Trophoblast cell (in vitro differentiated cells and primary cell): ENCODE measurements at regions not wholly inside any gene's neighbourhood (a gene's known extent, or its start where the extent isn't known, plus 50 kb on each side); places are given as distances from the start of the nearest gene placed in this dataset.

Source experiments
- DNase-seq, 2 donors: peaks; one replicate each; pipeline ENCODE4 v3.0.0-alpha.2; 2016
- H2AFZ ChIP-seq: 2 replicates; pipeline ENCODE4 v1.6.1; 2013; ENCODE audit warnings: low read length, moderate library complexity, mild to moderate bottlenecking; ENCODE audit not compliant: insufficient read depth, poor library complexity
- H2AK5ac ChIP-seq: 2 replicates; pipeline ENCODE4 v1.6.1; 2013; ENCODE audit warnings: mild to moderate bottlenecking, low read length
- H2BK120ac ChIP-seq: 2 replicates; pipeline ENCODE4 v1.6.1; 2013; ENCODE audit warnings: low read length, mild to moderate bottlenecking, moderate library complexity; ENCODE audit not compliant: insufficient read depth, poor library complexity
- H2BK12ac ChIP-seq: 2 replicates; pipeline ENCODE4 v1.6.1; 2013; ENCODE audit warnings: mild to moderate bottlenecking, low read length, moderate library complexity
- H2BK5ac ChIP-seq: 2 replicates; pipeline ENCODE4 v1.6.1; 2013; ENCODE audit warnings: low read length, low read depth, moderate library complexity, mild to moderate bottlenecking; ENCODE audit not compliant: poor library complexity
- H3K14ac ChIP-seq: 2 replicates; pipeline ENCODE4 v1.6.1; 2013; ENCODE audit warnings: mild to moderate bottlenecking, low read length
- H3K18ac ChIP-seq: 2 replicates; pipeline ENCODE4 v1.6.1; 2013; ENCODE audit warnings: mild to moderate bottlenecking, low read length
- H3K23ac ChIP-seq: 2 replicates; pipeline ENCODE4 v1.6.1; 2013; ENCODE audit warnings: low read length
- H3K27ac ChIP-seq: 2 replicates; pipeline ENCODE4 v1.5.1; 2013; ENCODE audit warnings: low read depth, mild to moderate bottlenecking, inconsistent platforms, low read length, moderate library complexity
- H3K27me3 ChIP-seq: 2 replicates; pipeline ENCODE4 v1.6.1; 2013; ENCODE audit warnings: inconsistent platforms, mild to moderate bottlenecking, low read length, moderate library complexity; ENCODE audit not compliant: insufficient read depth
- H3K36me3 ChIP-seq, 2 experiments: 1 replicate in 1 of 2; 2 replicates in 1 of 2; pipeline ENCODE4 v1.6.1; 2013; ENCODE audit warnings: low read length in 2 of 2, mild to moderate bottlenecking in 2 of 2, moderate library complexity in 1 of 2; ENCODE audit not compliant: insufficient read depth in 2 of 2, control insufficient read depth in 1 of 2
- H3K4ac ChIP-seq: 2 replicates; pipeline ENCODE4 v1.6.1; 2013; ENCODE audit warnings: low read depth, mild to moderate bottlenecking, low read length, moderate library complexity
- H3K4me1 ChIP-seq, 2 experiments: 1 replicate in 1 of 2; 2 replicates in 1 of 2; pipeline ENCODE4 v1.6.1; 2013; ENCODE audit warnings: low read length in 2 of 2, mild to moderate bottlenecking in 2 of 2, moderate library complexity in 1 of 2; ENCODE audit not compliant: insufficient read depth in 2 of 2, control insufficient read depth in 1 of 2
- H3K4me2 ChIP-seq: 2 replicates; pipeline ENCODE4 v1.6.1; 2013; ENCODE audit warnings: inconsistent platforms, mild to moderate bottlenecking, low read length, moderate library complexity
- H3K4me3 ChIP-seq: 2 replicates; pipeline ENCODE4 v1.5.1; 2013; ENCODE audit warnings: mild to moderate bottlenecking, low read depth, low read length, inconsistent platforms
- H3K79me1 ChIP-seq: one replicate; pipeline ENCODE4 v1.6.1; 2013; ENCODE audit warnings: low read length
- H3K79me2 ChIP-seq: 2 replicates; pipeline ENCODE4 v1.6.1; 2013; ENCODE audit warnings: low read length, mild to moderate bottlenecking; ENCODE audit not compliant: control insufficient read depth, insufficient read depth, poor library complexity
- H3K9ac ChIP-seq: 2 replicates; pipeline ENCODE4 v1.6.1; 2013; ENCODE audit warnings: mild to moderate bottlenecking, low read length
- H3K9me3 ChIP-seq: 2 replicates; pipeline ENCODE4 v1.6.1; 2013; ENCODE audit warnings: low read depth, mild to moderate bottlenecking, control low read depth, inconsistent platforms, low read length; ENCODE audit not compliant: insufficient read depth
- H4K12ac ChIP-seq: 2 replicates; pipeline ENCODE4 v1.6.1; 2013; ENCODE audit warnings: low read depth, mild to moderate bottlenecking, low read length, moderate library complexity
- H4K8ac ChIP-seq: 2 replicates; pipeline ENCODE4 v1.6.1; 2013; ENCODE audit warnings: low read depth, mild to moderate bottlenecking, low read length, moderate library complexity
- H4K91ac ChIP-seq: one replicate; pipeline ENCODE4 v1.6.1; 2013; ENCODE audit warnings: low read depth, mild to moderate bottlenecking, low read length, moderate library complexity
- WGBS: extraction: QIAGEN DNeasy Blood & Tissue Kit; methylation state at CpG from one replicate; pipeline ENCODE4 v1.1.7; 2013; ENCODE audit warnings: missing lambda C conversion rate; ENCODE audit not compliant: insufficient read length, insufficient coverage; ENCODE audit errors: extremely low coverage; 5-methylcytosine and 5-hydroxymethylcytosine counted together

- Histone ChIP-seq H3K18ac (no peak overlapping the region), H3K9ac (no peak overlapping the region), H3K9me3 (no peaks in the 10 kb centered on the region), H2AFZ (no peak overlapping the region), H3K14ac (no peak overlapping the region), H3K79me1 (no peaks in the 10 kb centered on the region), H3K27ac (no peak overlapping the region), H3K23ac (no peak overlapping the region), H2BK12ac (no peak overlapping the region), H3K4ac (no peak overlapping the region), H3K4me3 (no peak overlapping the region), H2BK120ac (no peak overlapping the region), H3K4me1 (no peaks in the 10 kb centered on the region), H2BK5ac (no peak overlapping the region), H4K12ac (no peak overlapping the region), H3K4me2 (no peak overlapping the region), H3K27me3 (no peaks in the 10 kb centered on the region), H4K91ac (no peak overlapping the region), H3K79me2 (no peaks in the 10 kb centered on the region), H3K36me3 (no peaks in the 10 kb centered on the region), H2AK5ac (no peak overlapping the region), H4K8ac (no peak overlapping the region)
- no peak for DNase-seq
- no CpG with 5 or more reads among the region's 5 CpGs for WGBS
These were observed 63.9 kb downstream of the CRPPA start for GRCh38 chr7:16357474-16357873.

DNA sequence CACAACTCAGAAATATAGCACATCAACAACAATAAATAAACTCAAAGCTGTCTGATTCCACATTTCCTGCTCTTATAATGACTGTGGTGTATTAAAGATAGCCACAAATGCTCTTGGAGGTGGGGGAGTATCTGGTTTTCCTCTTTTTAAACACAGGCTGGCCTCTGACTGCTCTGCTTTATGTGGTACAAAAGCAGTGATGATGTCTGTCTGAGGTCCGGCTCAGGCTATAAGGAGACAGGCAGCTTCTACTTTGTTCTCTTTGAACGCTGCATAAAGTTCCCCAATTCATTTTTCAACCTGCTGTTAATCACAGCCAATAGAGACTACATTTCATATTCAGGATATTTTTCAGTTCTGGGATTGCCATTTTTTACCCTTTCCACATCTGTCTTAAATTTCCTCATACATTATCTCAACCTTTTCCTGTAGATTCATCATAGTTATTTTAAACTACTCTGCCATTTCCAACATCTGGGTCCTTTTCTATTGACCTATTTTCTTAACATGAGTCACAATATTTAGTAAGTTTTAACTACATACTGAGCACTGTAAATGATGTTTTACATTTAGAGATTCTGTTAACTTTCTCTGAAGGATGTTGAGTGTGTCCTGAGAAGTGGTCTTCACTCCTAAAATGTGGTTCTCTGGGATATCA is 64.9 kb downstream of the CRPPA start:
- no CpG with 5 or more reads among the region's 2 CpGs for WGBS
- H3K27me3 ChIP-seq, result no peaks in the 10 kb centered on the region
- no peak overlapping the region for H4K91ac ChIP-seq
- no peak overlapping the region for H2BK5ac ChIP-seq
- H3K4ac ChIP-seq, result no peak overlapping the region
- H3K4me1 ChIP-seq, result no peaks in the 10 kb centered on the region
- H4K8ac ChIP-seq, result no peak overlapping the region
- H3K9me3 ChIP-seq, result no peaks in the 10 kb centered on the region
- H2AK5ac ChIP-seq, result no peak overlapping the region
- H3K9ac ChIP-seq, result no peak overlapping the region
- H3K4me3 ChIP-seq, result no peak overlapping the region
- no peak overlapping the region for H3K4me2 ChIP-seq
- no peak for DNase-seq
- no peaks in the 10 kb centered on the region for H3K36me3 ChIP-seq
- no peak overlapping the region for H2BK120ac ChIP-seq
- no peak overlapping the region for H4K12ac ChIP-seq
- no peak overlapping the region for H2BK12ac ChIP-seq
- no peaks in the 10 kb centered on the region for H3K79me2 ChIP-seq
- no peak overlapping the region for H3K14ac ChIP-seq
- H3K23ac ChIP-seq, result no peak overlapping the region
- H3K18ac ChIP-seq, result no peak overlapping the region
- H3K79me1 ChIP-seq, result no peaks in the 10 kb centered on the region
- no peak overlapping the region for H2AFZ ChIP-seq
- no peak overlapping the region for H3K27ac ChIP-seq

GRCh38 chr7:16354573-16354972 is 66.8 kb downstream of the CRPPA start:
- Histone ChIP-seq H4K12ac (no peak overlapping the region), H3K4me3 (no peak overlapping the region), H3K14ac (no peak overlapping the region), H3K36me3 (no peaks in the 10 kb centered on the region), H3K4me2 (no peak overlapping the region), H4K8ac (no peak overlapping the region), H3K79me2 (no peaks in the 10 kb centered on the region), H2BK120ac (no peak overlapping the region), H3K9ac (no peak overlapping the region), H3K9me3 (no peaks in the 10 kb centered on the region), H2AK5ac (no peak overlapping the region), H4K91ac (no peak overlapping the region), H2BK5ac (no peak overlapping the region), H2BK12ac (no peak overlapping the region), H3K79me1 (no peaks in the 10 kb centered on the region), H3K18ac (no peak overlapping the region), H3K4me1 (no peaks in the 10 kb centered on the region), H3K4ac (no peak overlapping the region), H2AFZ (no peak overlapping the region), H3K23ac (no peak overlapping the region), H3K27ac (no peak overlapping the region), H3K27me3 (no peaks in the 10 kb centered on the region)
- DNase-seq, result no peak
- no CpG with 5 or more reads among the region's 1 CpG for WGBS

DNA sequence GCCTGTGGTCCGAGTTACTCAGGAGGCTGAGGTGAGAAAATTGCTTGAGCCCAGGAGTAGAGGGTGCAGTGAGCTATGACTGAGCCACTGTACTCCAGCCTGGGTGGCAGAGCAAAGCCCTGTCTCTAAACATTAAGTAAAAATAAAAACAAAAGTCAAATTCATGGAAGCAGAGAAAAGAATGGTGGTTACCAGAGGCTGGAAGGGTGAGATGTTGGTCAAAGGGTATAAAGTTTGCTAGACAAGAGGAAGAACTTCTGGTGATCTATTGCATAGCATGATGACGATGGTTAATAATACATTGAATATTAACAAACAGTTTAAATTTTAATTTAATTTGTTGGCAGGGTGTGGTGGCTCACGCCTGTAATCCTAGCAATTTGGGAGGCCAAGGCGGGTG is 68.1 kb downstream of the CRPPA start:
- Histone ChIP-seq H2BK5ac (no peak overlapping the region), H3K4me3 (no peak overlapping the region), H3K36me3 (no peaks in the 10 kb centered on the region), H3K23ac (no peak overlapping the region), H2BK120ac (no peak overlapping the region), H3K79me2 (no peaks in the 10 kb centered on the region), H3K27me3 (no peaks in the 10 kb centered on the region), H2AK5ac (no peak overlapping the region), H2AFZ (no peak overlapping the region), H3K27ac (no peak overlapping the region), H3K4me1 (no peaks in the 10 kb centered on the region), H2BK12ac (no peak overlapping the region), H4K12ac (no peak overlapping the region), H3K4me2 (no peak overlapping the region), H3K9me3 (no peaks in the 10 kb centered on the region), H3K18ac (no peak overlapping the region), H3K79me1 (no peaks in the 10 kb centered on the region), H4K8ac (no peak overlapping the region), H4K91ac (no peak overlapping the region), H3K4ac (no peak overlapping the region), H3K14ac (no peak overlapping the region), H3K9ac (no peak overlapping the region)
- no peak for DNase-seq
- no CpG with 5 or more reads among the region's 4 CpGs for WGBS
